GM18951 (cell line): ENCODE measurements at regions not wholly inside any gene's neighbourhood (a gene's known extent, or its start where the extent isn't known, plus 50 kb on each side); places are given as distances from the start of the nearest gene placed in this dataset.

Experiments used
- POLR2A ChIP-seq: IDR thresholded peaks from 4 replicates; pipeline ENCODE4 v1.6.1; 2011; ENCODE audit warnings: mild to moderate bottlenecking; ENCODE audit not compliant: insufficient read length, insufficient read depth; ENCODE audit errors: extremely low read depth
- in situ Hi-C: fragments of 300-500 bp; cut with MboI; formaldehyde crosslinking; loops from one replicate; pipeline ENCODE4 v1.12.0; 2022; ENCODE audit warnings: low sequenced_read_pairs, mixed read lengths, inconsistent platforms; ENCODE audit not compliant: unreplicated experiment

DNA sequence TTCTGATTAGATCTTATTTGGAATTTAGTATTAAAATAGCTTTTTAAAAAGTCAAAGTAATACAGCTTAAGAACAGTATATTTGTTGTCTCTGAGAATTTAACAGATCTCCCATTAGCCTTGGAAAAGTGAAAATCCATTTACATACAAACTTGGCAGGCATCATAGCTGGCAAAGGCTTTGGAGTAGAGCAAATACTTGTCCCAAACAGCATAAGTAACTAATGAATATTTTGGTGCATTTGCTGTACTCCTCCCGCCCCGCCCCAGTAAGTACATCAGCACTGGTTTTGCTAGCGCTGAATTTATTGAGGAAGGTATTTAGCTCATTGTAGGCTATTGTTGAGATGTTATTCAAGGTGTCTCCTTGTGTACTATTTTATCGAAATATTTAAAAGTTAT is 417.7 kb upstream of the KAZN start:
- in situ Hi-C loops = no loop called here
- TF ChIP-seq POLR2A = no peak

DNA sequence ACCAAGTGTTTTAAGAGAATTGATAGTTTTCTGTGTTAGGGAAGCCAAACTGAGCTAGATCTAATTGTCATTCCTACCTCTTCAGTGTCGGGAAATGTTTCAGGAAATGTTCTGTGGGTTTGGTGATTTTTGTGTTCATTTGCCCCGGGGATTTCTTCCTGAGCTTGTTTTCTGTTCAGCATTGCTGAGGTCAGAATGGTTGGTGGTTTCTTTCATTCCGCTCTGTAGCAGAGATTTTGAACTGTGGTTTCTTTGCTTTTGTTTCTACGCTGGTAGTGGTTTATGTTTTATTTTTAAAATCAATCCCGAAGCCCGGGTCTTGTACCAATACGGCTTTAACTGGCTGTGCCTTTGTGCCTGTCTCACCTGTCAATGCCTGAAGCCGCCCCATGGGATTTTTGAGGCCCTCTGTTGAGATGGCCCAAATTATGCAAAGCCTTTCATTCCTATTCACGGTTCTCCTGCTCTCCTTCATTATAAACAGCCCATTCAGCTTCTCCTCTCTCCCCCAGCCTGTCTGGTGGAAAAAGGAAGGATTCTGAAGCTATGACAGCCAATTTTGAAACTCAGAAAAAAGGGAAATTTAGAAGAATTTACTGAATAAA is 417.2 kb upstream of the KAZN start:
- TF ChIP-seq POLR2A = no peak
- in situ Hi-C loops = no loop called here

GRCh38 chr1:14182856-14183255 is 415.6 kb upstream of the KAZN start:
- no peak for TF ChIP-seq POLR2A
- in situ Hi-C loops = no loop called here

GRCh38 chr1:14183329-14183728 is 415.2 kb upstream of the KAZN start:
- no peak for TF ChIP-seq POLR2A
- in situ Hi-C loops = no loop called here

GRCh38 chr1:14184454-14184853 is 414.0 kb upstream of the KAZN start:
- TF ChIP-seq POLR2A = no peak
- in situ Hi-C loops = no loop called here

DNA sequence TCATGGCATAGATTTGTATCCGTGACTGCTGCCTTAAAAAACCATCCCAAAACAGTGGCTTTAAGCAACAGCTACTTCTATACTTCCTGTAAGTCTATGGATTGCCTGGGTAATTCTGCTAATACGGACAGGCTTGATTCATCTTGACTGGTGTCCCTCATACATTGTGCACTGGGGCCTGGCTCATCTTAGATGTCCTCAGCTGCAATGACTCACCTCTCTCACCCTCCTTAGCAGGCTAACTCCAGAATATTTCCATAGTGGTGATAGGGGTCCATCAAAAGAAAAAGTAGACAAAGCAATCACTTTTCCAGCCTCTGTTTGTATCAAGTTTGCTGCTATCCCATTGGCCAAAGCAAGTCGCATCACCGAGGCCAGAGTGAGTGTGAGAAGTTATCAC is 409.1 kb upstream of the KAZN start:
- in situ Hi-C loops = no loop called here
- no peak for TF ChIP-seq POLR2A

DNA sequence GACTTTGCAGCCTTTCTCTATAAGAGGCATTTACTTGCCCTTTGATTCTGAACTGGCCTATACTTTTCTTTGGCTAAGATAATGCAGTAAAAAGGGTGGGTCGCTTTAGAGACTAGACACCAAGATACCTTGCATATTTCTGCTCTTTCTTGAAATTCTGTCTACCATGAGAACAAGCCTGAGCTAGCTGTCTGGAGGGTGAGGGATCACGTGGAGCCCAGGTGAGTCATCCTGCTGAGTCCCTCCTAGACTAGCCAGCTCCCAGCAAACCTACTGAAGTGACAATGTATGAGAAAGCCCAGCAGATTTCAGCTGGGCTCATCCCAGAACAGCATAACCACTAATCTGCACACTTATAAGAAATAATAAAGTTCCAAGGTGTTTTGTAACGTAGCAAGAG is 408.0 kb upstream of the KAZN start:
- TF ChIP-seq POLR2A = no peak

GRCh38 chr1:14194511-14194910 is 404.0 kb upstream of the KAZN start:
- TF ChIP-seq POLR2A = no peak
- in situ Hi-C loops = no loop called here

More for the DNA sequence above, 408.0 kb upstream of the KAZN start:
- in situ Hi-C loops = no loop called here

- in situ Hi-C loops = no loop called here
Observed at GRCh38 chr1:14205066-14205465, 393.4 kb upstream of the KAZN start.

DNA sequence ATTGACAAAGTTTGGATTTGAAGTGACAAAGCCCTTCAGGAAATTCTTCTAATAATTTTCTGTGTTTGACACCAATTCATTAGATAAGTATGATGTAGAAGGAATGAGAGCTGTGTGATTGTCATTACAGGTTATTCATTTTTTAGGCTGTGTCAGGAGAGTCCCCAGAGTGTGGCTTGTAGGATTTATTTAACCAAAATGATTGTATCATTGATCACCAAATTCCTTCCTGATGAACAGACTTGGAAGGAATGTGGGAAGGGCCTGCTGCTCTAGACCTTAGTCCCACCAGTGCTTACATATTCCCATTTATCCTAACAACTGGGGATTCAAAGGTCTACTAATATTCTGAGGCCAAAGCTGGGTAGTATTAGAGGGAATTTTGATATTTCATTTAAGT is 383.3 kb upstream of the KAZN start:
- TF ChIP-seq POLR2A = no peak
- in situ Hi-C loops = no loop called here

More at GRCh38 chr1:14205066-14205465, 393.4 kb upstream of the KAZN start:
- TF ChIP-seq POLR2A = no peak

GRCh38 chr1:14217384-14217783 is 381.1 kb upstream of the KAZN start:
- no peak for TF ChIP-seq POLR2A

GRCh38 chr1:14220324-14220723 is 378.2 kb upstream of the KAZN start:
- no peak for TF ChIP-seq POLR2A

More at GRCh38 chr1:14217384-14217783, 381.1 kb upstream of the KAZN start:
- in situ Hi-C loops = no loop called here

GRCh38 chr1:14220811-14221210 is 377.7 kb upstream of the KAZN start:
- in situ Hi-C loops = no loop called here
- TF ChIP-seq POLR2A = no peak

More at GRCh38 chr1:14220324-14220723, 378.2 kb upstream of the KAZN start:
- in situ Hi-C loops = no loop called here

- in situ Hi-C loops = no loop called here
- TF ChIP-seq POLR2A = no peak
Observed at GRCh38 chr1:14222086-14222485, 376.4 kb upstream of the KAZN start.

- in situ Hi-C loops = no loop called here
- no peak for TF ChIP-seq POLR2A
Observed at GRCh38 chr1:14228677-14229076, 369.8 kb upstream of the KAZN start.

- TF ChIP-seq POLR2A = no peak
- in situ Hi-C loops = no loop called here
Observed at GRCh38 chr1:14233510-14233909, 365.0 kb upstream of the KAZN start.
